ENCODE measurements at regions not wholly inside any gene's neighbourhood (a gene's known extent, or its start where the extent isn't known, plus 50 kb on each side); places are given as distances from the start of the nearest gene placed in this dataset.

DNA sequence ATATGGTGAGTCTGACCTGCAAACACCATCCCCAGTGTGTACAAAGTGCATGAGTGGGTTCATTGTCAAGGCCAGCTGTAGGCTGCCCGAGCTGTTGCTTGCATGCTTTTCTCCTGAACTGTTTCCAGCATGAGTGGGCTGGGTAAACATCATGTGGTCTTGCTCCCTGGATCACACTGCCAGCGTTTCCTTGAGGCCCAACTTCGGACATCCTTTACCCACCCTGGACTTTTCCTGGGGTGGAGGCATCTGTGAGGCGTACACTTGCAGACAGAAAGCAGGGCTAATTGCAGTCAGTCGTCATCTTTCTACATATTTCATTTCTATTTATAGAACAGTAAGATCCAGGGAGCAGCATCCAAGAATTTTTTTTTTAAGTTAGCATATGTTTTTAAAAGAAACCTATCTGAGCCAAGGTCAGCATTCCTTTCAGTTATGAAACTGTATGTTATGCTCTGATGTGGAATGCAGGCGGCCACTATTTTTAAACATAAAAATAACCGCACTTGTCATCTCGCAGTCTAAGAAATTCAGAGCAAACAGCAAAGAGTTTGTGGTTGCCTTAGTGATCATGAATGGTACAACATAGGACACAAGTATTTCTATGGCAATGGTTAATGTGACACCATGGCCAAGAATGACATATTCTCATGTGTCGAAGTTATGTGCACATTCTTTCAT lies 106.5 kb upstream of the DMRT1 start (continued):
- TF ChIP-seq, protein P1, sequence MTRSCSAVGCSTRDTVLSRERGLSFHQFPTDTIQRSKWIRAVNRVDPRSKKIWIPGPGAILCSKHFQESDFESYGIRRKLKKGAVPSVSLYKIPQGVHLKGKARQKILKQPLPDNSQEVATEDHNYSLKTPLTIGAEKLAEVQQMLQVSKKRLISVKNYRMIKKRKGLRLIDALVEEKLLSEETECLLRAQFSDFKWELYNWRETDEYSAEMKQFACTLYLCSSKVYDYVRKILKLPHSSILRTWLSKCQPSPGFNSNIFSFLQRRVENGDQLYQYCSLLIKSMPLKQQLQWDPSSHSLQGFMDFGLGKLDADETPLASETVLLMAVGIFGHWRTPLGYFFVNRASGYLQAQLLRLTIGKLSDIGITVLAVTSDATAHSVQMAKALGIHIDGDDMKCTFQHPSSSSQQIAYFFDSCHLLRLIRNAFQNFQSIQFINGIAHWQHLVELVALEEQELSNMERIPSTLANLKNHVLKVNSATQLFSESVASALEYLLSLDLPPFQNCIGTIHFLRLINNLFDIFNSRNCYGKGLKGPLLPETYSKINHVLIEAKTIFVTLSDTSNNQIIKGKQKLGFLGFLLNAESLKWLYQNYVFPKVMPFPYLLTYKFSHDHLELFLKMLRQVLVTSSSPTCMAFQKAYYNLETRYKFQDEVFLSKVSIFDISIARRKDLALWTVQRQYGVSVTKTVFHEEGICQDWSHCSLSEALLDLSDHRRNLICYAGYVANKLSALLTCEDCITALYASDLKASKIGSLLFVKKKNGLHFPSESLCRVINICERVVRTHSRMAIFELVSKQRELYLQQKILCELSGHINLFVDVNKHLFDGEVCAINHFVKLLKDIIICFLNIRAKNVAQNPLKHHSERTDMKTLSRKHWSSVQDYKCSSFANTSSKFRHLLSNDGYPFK (CRISPR knock-in tag; IDR thresholded peaks at IDR 0.05; ENCODE audit: borderline replicate concordance), result 0 out of 2 replicates have a peak, but pooled peaks have one; percentile 24
- TF ChIP-seq, protein P2, sequence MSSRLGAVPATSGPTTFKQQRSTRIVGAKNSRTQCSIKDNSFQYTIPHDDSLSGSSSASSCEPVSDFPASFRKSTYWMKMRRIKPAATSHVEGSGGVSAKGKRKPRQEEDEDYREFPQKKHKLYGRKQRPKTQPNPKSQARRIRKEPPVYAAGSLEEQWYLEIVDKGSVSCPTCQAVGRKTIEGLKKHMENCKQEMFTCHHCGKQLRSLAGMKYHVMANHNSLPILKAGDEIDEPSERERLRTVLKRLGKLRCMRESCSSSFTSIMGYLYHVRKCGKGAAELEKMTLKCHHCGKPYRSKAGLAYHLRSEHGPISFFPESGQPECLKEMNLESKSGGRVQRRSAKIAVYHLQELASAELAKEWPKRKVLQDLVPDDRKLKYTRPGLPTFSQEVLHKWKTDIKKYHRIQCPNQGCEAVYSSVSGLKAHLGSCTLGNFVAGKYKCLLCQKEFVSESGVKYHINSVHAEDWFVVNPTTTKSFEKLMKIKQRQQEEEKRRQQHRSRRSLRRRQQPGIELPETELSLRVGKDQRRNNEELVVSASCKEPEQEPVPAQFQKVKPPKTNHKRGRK (CRISPR knock-in tag; IDR thresholded peaks at IDR 0.05), result no peak
- TF ChIP-seq, protein P3, sequence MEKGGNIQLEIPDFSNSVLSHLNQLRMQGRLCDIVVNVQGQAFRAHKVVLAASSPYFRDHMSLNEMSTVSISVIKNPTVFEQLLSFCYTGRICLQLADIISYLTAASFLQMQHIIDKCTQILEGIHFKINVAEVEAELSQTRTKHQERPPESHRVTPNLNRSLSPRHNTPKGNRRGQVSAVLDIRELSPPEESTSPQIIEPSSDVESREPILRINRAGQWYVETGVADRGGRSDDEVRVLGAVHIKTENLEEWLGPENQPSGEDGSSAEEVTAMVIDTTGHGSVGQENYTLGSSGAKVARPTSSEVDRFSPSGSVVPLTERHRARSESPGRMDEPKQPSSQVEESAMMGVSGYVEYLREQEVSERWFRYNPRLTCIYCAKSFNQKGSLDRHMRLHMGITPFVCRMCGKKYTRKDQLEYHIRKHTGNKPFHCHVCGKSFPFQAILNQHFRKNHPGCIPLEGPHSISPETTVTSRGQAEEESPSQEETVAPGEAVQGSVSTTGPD (CRISPR knock-in tag; IDR thresholded peaks at IDR 0.05), result no peak
- TF ChIP-seq, protein P4, sequence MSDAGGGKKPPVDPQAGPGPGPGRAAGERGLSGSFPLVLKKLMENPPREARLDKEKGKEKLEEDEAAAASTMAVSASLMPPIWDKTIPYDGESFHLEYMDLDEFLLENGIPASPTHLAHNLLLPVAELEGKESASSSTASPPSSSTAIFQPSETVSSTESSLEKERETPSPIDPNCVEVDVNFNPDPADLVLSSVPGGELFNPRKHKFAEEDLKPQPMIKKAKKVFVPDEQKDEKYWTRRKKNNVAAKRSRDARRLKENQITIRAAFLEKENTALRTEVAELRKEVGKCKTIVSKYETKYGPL (CRISPR knock-in tag; IDR thresholded peaks at IDR 0.05), result no peak
- TF ChIP-seq, protein P5, sequence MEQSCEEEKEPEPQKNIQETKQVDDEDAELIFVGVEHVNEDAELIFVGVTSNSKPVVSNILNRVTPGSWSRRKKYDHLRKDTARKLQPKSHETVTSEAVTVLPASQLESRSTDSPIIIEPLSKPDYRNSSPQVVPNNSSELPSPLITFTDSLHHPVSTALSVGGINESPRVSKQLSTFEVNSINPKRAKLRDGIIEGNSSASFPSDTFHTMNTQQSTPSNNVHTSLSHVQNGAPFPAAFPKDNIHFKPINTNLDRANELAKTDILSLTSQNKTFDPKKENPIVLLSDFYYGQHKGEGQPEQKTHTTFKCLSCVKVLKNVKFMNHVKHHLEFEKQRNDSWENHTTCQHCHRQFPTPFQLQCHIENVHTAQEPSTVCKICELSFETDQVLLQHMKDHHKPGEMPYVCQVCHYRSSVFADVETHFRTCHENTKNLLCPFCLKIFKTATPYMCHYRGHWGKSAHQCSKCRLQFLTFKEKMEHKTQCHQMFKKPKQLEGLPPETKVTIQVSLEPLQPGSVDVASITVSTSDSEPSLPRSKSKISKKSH (CRISPR knock-in tag; IDR thresholded peaks at IDR 0.05; ENCODE audit: borderline replicate concordance), result no peak
- no peak for TF ChIP-seq XRCC5 (optimal IDR thresholded peaks at IDR 0.05; ENCODE audit: low read length)
- no peak for TF ChIP-seq ATF7 (IDR thresholded peaks at IDR 0.05)
- TF ChIP-seq ATF7 (CRISPR knock-in tag; IDR thresholded peaks at IDR 0.05), result no peak
- TF ChIP-seq, protein P6, sequence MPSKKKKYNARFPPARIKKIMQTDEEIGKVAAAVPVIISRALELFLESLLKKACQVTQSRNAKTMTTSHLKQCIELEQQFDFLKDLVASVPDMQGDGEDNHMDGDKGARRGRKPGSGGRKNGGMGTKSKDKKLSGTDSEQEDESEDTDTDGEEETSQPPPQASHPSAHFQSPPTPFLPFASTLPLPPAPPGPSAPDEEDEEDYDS (CRISPR knock-in tag; IDR thresholded peaks at IDR 0.05), result no peak
- TF ChIP-seq RFXAP (CRISPR knock-in tag; IDR thresholded peaks at IDR 0.05; ENCODE audit: borderline replicate concordance), result no peak
- TF ChIP-seq, protein P7, sequence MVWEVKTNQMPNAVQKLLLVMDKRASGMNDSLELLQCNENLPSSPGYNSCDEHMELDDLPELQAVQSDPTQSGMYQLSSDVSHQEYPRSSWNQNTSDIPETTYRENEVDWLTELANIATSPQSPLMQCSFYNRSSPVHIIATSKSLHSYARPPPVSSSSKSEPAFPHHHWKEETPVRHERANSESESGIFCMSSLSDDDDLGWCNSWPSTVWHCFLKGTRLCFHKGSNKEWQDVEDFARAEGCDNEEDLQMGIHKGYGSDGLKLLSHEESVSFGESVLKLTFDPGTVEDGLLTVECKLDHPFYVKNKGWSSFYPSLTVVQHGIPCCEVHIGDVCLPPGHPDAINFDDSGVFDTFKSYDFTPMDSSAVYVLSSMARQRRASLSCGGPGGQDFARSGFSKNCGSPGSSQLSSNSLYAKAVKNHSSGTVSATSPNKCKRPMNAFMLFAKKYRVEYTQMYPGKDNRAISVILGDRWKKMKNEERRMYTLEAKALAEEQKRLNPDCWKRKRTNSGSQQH (CRISPR knock-in tag; IDR thresholded peaks at IDR 0.05; ENCODE audit: low read depth), result 0 out of 2 replicates have a peak, but pooled peaks have one; percentile 58
- TF ChIP-seq EZH2 (conservative IDR thresholded peaks at IDR 0.05; ENCODE audit: low read depth, low read length), result no peak
- TF ChIP-seq, protein P8, sequence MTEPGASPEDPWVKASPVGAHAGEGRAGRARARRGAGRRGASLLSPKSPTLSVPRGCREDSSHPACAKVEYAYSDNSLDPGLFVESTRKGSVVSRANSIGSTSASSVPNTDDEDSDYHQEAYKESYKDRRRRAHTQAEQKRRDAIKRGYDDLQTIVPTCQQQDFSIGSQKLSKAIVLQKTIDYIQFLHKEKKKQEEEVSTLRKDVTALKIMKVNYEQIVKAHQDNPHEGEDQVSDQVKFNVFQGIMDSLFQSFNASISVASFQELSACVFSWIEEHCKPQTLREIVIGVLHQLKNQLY (CRISPR knock-in tag; IDR thresholded peaks at IDR 0.05), result peak; percentile 42; the same call in 1 of the 2 replicates
- TF ChIP-seq ZMYM2 (CRISPR knock-in tag; IDR thresholded peaks at IDR 0.05), result no peak
- TF ChIP-seq, protein P9, sequence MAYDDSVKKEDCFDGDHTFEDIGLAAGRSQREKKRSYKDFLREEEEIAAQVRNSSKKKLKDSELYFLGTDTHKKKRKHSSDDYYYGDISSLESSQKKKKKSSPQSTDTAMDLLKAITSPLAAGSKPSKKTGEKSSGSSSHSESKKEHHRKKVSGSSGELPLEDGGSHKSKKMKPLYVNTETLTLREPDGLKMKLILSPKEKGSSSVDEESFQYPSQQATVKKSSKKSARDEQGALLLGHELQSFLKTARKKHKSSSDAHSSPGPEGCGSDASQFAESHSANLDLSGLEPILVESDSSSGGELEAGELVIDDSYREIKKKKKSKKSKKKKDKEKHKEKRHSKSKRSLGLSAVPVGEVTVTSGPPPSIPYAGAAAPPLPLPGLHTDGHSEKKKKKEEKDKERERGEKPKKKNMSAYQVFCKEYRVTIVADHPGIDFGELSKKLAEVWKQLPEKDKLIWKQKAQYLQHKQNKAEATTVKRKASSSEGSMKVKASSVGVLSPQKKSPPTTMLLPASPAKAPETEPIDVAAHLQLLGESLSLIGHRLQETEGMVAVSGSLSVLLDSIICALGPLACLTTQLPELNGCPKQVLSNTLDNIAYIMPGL (CRISPR knock-in tag; IDR thresholded peaks at IDR 0.05; ENCODE audit: borderline replicate concordance in 1 of 2, low read depth in 1 of 2), result no peak

Data from HepG2 (cell line).